KOPT-K1 (cell line): ENCODE measurements at regions not wholly inside any gene's neighbourhood (a gene's known extent, or its start where the extent isn't known, plus 50 kb on each side); places are given as distances from the start of the nearest gene placed in this dataset.

Source experiments
- H3K27ac ChIP-seq: fragments of 200-600 bp; sonication (generic); 2 replicates; pipeline ENCODE4 v1.5.1; 2016; ENCODE audit warnings: antibody characterized with exemption, mild to moderate bottlenecking, low read depth, low read length; ENCODE audit not compliant: poor library complexity, severe bottlenecking
- H3K36me3 ChIP-seq: fragments of 200-600 bp; sonication (generic); 2 replicates; pipeline ENCODE4 v1.5.1; 2017; ENCODE audit warnings: antibody characterized with exemption, mild to moderate bottlenecking, low read length, moderate library complexity; ENCODE audit not compliant: insufficient read depth
- H3K9me3 ChIP-seq: fragments of 200-600 bp; sonication (generic); 2 replicates; pipeline ENCODE4 v1.5.1; 2017; ENCODE audit warnings: antibody characterized with exemption, low read length, mild to moderate bottlenecking; ENCODE audit not compliant: insufficient read depth, poor library complexity, severe bottlenecking

DNA sequence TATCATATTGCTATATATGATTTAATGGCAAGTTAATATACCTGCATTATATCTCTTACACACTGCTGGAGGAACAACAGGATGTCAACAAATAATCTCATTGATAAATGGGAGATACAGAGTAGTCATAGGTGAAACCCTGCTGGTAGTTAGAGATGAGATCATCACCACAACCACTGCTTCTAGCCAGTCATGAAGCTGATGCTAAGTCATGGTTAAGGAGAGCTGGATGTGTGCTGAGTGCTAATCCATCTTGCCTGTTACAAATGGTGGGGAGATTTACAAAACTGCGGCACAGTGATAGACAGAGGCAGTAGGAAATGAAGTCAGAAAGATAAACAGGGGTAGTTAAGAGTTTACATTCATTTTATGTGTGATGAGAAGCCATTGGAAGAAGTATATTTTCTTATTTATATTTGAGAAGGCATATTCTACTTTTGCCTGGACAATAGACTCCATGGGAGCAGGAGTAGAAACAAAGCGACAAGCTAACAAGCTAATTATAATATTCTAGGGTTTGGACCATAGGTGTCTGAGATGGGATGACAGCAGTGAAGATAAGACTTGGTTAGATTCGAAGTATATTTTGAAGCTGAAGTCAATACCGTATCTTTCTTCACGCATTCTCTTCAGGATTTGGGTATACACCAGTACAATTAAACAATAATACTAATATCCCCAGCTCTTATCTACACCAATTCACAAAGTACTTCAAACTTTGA is 78.0 kb upstream of the TRPC4 start:
- no peaks in the 10 kb centered on the region for H3K36me3 ChIP-seq
- no peak overlapping the region for H3K27ac ChIP-seq
- H3K9me3 ChIP-seq = no peaks in the 10 kb centered on the region

- H3K27ac ChIP-seq = no peak overlapping the region
- H3K9me3 ChIP-seq = no peaks in the 10 kb centered on the region
Observed at GRCh38 chr13:37945651-37946575, 76.3 kb upstream of the TRPC4 start.

GRCh38 chr13:37944869-37945442 is 75.4 kb upstream of the TRPC4 start:
- no peaks in the 10 kb centered on the region for H3K36me3 ChIP-seq
- no peaks in the 10 kb centered on the region for H3K9me3 ChIP-seq
- H3K27ac ChIP-seq = no peak overlapping the region

More at GRCh38 chr13:37945651-37946575, 76.3 kb upstream of the TRPC4 start:
- no peaks in the 10 kb centered on the region for H3K36me3 ChIP-seq

GRCh38 chr13:37944081-37944868 is 74.7 kb upstream of the TRPC4 start:
- H3K27ac ChIP-seq = no peak overlapping the region
- H3K36me3 ChIP-seq = no peaks in the 10 kb centered on the region
- H3K9me3 ChIP-seq = no peaks in the 10 kb centered on the region

DNA sequence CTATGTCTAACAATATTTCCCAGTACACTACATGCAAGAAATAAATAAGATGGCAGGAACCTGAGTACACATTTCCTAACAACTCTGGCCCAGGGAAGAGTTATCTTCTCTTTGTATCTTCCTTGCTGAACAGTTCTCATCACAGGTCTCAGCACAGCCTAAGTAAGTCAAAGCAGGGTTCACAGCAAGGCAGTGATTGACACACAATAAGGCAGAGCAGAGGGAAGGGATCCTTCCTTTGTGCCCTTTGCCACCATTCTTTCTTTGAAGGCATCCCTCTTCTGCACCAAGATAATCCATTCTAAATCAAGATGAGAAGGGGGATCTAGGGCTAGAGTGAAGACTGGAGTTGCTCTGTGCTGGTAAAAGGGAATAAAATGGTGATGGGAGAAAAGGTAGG is 73.4 kb upstream of the TRPC4 start:
- Histone ChIP-seq H3K9me3 (no peaks in the 10 kb centered on the region), H3K27ac (no peak overlapping the region), H3K36me3 (no peaks in the 10 kb centered on the region)

- Histone ChIP-seq H3K27ac (no peak overlapping the region), H3K9me3 (no peaks in the 10 kb centered on the region), H3K36me3 (no peaks in the 10 kb centered on the region)
Observed at GRCh38 chr13:37934339-37935191, 65.0 kb upstream of the TRPC4 start.

GRCh38 chr13:37929308-37929707 is 59.7 kb upstream of the TRPC4 start:
- Histone ChIP-seq H3K9me3 (no peaks in the 10 kb centered on the region), H3K36me3 (no peaks in the 10 kb centered on the region), H3K27ac (no peak overlapping the region)

GRCh38 chr13:37927561-37927960 is 58.0 kb upstream of the TRPC4 start:
- Histone ChIP-seq H3K36me3 (no peaks in the 10 kb centered on the region), H3K9me3 (no peaks in the 10 kb centered on the region), H3K27ac (no peak overlapping the region)

DNA sequence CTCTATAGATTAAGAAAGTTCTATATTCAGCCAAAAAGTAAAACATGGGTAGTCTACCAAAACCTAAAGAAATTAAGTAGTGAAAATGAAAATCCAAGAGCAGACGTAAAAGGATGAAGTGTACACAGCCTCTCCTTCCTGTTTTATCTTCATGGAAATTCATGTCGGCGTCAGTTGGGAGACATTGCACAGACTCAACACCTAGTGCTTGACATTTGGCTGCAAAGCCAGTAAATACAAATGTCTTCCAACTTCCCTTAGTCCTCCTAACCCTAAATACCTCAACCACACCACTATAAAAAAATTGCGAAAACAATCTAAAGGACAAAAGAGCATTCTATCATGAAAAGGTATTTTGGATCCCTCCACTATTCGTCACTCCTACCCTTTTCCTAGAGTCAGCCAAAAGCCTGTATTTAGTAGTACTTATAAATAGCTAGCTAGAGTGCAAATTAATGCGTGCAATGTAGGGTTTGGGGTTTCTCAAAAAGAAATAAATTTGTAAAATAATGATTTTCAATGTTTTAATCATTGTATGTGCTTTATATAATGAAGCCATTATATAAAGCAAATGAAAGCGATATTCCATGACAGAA is 56.4 kb upstream of the TRPC4 start:
- Histone ChIP-seq H3K27ac (no peak overlapping the region), H3K36me3 (no peaks in the 10 kb centered on the region), H3K9me3 (no peaks in the 10 kb centered on the region)

GRCh38 chr13:37923236-37923635 is 53.7 kb upstream of the TRPC4 start:
- H3K9me3 ChIP-seq = no peaks in the 10 kb centered on the region
- no peak overlapping the region for H3K27ac ChIP-seq

GRCh38 chr13:37919329-37919880 is 49.8 kb upstream of the TRPC4 start:
- no peaks in the 10 kb centered on the region for H3K9me3 ChIP-seq
- no peak overlapping the region for H3K27ac ChIP-seq
- H3K36me3 ChIP-seq = no peaks in the 10 kb centered on the region

More at GRCh38 chr13:37923236-37923635, 53.7 kb upstream of the TRPC4 start:
- no peaks in the 10 kb centered on the region for H3K36me3 ChIP-seq
